Psoas muscle (tissue), 7 donors: ENCODE measurements at regions not wholly inside any gene's neighbourhood (a gene's known extent, or its start where the extent isn't known, plus 50 kb on each side); places are given as distances from the start of the nearest gene placed in this dataset.
"Not testable (repeated sequence)": the region's sequence is repeated elsewhere in the genome, so short reads cannot be mapped to it uniquely, and the experiment has no call there.

Source experiments
- ATAC-seq, 4 donors: fragments of 200-7000 bp; cut with Tn5 transposase; one replicate each; pipeline ENCODE4 v1.9.1; 2020; ENCODE audit warnings: moderate library complexity in 3 of 4, mild to moderate bottlenecking in 2 of 4
- DNase-seq, 2 donors: peaks; one replicate each; pipeline ENCODE4 v3.0.0-alpha.2; 2020
- H3K27ac ChIP-seq: fragments of 200-600 bp; one replicate; pipeline ENCODE4 v1.8.0; 2022
- H3K27me3 ChIP-seq, 3 donors: fragments of 200-600 bp in 1 of 3; one replicate each; pipeline versions ENCODE4 v1.6.1 to v1.8.0; 2013 to 2022; ENCODE audit warnings: low read length in 2 of 3, mild to moderate bottlenecking in 2 of 3, moderate library complexity in 1 of 3; ENCODE audit not compliant: insufficient read depth in 3 of 3
- H3K36me3 ChIP-seq, 2 donors: fragments of 200-600 bp in 1 of 2; one replicate each; pipeline versions ENCODE4 v1.6.1 to v1.8.0; 2013 to 2022; ENCODE audit warnings: low read depth in 1 of 2, mild to moderate bottlenecking in 1 of 2, moderate library complexity in 1 of 2; ENCODE audit not compliant: insufficient read depth in 1 of 2
- H3K4me1 ChIP-seq: fragments of 200-600 bp; one replicate; pipeline ENCODE4 v1.8.0; 2022
- H3K4me3 ChIP-seq: fragments of 200-600 bp; one replicate; pipeline ENCODE4 v1.8.0; 2022; ENCODE audit warnings: mild to moderate bottlenecking
- H3K9me3 ChIP-seq: fragments of 200-600 bp; one replicate; pipeline ENCODE4 v1.8.0; 2022
- WGBS, 3 donors: extraction: QIAGEN DNeasy Blood & Tissue Kit; methylation state at CpG; one replicate each; pipeline versions ENCODE4 v1.1.6 to v1.1.7; 2013; 5-methylcytosine and 5-hydroxymethylcytosine counted together
- intact Hi-C, 2 donors: fragments of 100-400 bp; cut with DNase I; formaldehyde crosslinking; loops; one replicate each; pipeline versions ENCODE4 v1.11.0 to v1.14.2; 2022
- TF ChIP-seq, protein P1 (sequence below): fragments of 200-600 bp; IDR thresholded peaks from one replicate; pipeline ENCODE4 v1.8.0; 2022; ENCODE audit warnings: antibody characterized with exemption
- donor health status: healthy with polysubstance abuse.
- donor health status: DM: no; HTN: no; CAD: no; lungs with moderate emphysema.
- donor health status: Bipolar disorder and iron deficiency.
- donor health status: healthy.
- donor health status: DM: yes; HTN: yes; CAD: no.
- donor health status: DM: no; HTN: no; CAD: no.
- donor health status: DM: yes; HTN: yes; CAD: no.

DNA sequence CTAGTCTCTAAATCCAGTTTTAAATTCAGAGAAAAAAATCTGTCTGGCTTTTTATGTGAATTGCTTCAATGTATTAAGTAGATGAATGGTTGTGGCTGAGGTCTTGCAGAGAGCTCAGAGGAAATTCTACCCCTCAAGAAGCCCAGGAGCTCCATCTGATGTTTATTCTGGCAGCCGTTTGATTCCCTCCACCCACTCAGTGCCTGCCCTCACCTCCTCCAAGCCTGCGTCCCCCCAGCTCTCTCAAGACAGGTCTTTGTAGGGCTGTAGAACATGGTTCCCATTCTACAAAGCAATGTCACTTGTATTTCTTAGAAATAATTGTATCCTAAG, 366.3 kb downstream of the ANAPC1 start:
- 63 to 83% (median 80%) methylated on average over 2 of the region's 2 CpGs for WGBS, 3 donors
- DNase-seq, H3K27me3 ChIP-seq, H3K27ac ChIP-seq, H3K36me3 ChIP-seq, H3K4me1 ChIP-seq, ATAC-seq, H3K9me3 ChIP-seq, H3K4me3 ChIP-seq, intact Hi-C loops: not testable (repeated sequence)

DNA sequence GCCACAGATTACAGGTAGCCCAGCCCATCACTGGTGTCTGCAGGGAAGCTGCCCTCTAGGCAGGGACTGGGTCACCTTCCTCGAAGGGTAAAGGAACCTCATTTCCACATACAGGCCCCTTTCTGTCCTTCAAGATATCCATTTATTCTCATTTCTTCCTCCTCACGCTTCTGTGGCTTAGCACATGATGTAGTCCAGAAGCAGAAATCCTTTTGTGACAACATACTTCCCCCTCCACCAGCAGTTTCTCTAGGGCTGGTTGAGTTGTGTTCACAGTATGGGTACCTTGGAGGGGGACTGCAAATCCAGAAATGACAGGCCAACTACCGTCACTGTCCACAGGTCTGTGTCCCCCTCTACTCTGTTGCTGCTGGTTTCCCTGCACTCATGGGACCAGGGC, 364.9 kb downstream of the ANAPC1 start:
- intact Hi-C loops = no loop called here
- H3K4me1 ChIP-seq = no peaks in the 10 kb centered on the region
- DNase-seq = no peak
- no peaks in the 10 kb centered on the region for H3K36me3 ChIP-seq
- H3K4me3 ChIP-seq = no peak overlapping the region
- H3K27me3 ChIP-seq = no peaks in the 10 kb centered on the region
- WGBS, 3 donors = 75 to 87% (median 87%) methylated on average over 3 of the region's 3 CpGs
- no peak overlapping the region for H3K27ac ChIP-seq
- no peaks in the 10 kb centered on the region for H3K9me3 ChIP-seq
- ATAC-seq = no peak
- TF ChIP-seq, protein P1, sequence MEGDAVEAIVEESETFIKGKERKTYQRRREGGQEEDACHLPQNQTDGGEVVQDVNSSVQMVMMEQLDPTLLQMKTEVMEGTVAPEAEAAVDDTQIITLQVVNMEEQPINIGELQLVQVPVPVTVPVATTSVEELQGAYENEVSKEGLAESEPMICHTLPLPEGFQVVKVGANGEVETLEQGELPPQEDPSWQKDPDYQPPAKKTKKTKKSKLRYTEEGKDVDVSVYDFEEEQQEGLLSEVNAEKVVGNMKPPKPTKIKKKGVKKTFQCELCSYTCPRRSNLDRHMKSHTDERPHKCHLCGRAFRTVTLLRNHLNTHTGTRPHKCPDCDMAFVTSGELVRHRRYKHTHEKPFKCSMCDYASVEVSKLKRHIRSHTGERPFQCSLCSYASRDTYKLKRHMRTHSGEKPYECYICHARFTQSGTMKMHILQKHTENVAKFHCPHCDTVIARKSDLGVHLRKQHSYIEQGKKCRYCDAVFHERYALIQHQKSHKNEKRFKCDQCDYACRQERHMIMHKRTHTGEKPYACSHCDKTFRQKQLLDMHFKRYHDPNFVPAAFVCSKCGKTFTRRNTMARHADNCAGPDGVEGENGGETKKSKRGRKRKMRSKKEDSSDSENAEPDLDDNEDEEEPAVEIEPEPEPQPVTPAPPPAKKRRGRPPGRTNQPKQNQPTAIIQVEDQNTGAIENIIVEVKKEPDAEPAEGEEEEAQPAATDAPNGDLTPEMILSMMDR = no peak

DNA sequence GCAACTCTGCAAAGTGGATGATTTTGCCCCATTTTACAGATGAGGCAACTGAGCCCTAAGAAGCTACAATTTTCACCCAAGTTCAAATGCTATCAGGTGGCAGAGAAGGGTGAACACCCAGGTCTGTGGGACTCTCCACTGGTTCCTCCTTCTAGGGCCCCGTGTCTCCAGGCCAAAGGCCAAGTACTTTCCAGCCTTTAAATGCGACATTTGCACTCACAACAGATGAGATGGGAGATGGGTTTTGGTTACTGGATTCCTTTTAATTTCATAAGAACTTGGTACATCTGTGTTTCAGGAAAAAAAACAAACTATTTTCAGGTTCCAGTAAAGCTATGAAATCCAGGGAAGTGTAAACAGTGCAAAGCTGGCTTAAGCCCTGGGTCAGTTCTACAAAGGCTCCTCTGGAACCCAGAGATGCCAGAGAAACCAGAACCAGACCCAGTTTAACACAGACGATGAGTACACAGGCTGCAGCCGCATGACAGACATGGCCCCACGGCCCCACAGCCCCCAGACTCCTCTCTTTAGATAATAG, 361.7 kb downstream of the ANAPC1 start:
- intact Hi-C loops = no loop called here
- no peaks in the 10 kb centered on the region for H3K36me3 ChIP-seq
- peak in 1 of 2 donors; percentile 16 for DNase-seq
- whole genome bisulfite sequencing, 3 donors = 64 to 86% (median 64%) methylated on average over 5 of the region's 5 CpGs
- ATAC-seq = peak in 3 of 4 donors; percentile 21 to 58 (median 55)
- no peaks in the 10 kb centered on the region for H3K9me3 ChIP-seq
- no peak overlapping the region for H3K27ac ChIP-seq
- H3K27me3 ChIP-seq = no peaks in the 10 kb centered on the region
- TF ChIP-seq, protein P1 = no peak
- H3K4me3 ChIP-seq = no peak overlapping the region
- H3K4me1 ChIP-seq = no peaks in the 10 kb centered on the region

DNA sequence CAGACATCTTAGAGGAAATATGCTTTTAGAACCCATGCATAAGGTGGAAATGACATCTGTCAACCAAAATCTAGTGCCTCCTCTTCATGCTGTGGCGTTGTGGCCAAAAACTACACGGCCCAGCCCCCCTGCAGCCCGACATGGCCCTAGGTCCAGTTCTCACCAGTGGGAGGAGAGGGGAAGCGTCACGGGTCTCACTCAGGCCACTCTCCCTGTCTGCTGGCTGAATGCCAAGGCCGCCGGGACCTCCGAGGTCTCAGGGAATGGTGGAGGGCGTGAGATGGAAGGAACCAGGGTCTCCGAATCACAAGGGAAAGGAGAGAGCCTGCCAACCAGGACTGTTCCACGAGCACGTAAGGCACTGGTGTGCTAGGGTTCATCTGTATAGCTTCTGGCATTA, 361.0 kb downstream of the ANAPC1 start:
- WGBS, 3 donors = 43 to 59% (median 55%) methylated on average over 12 of the region's 12 CpGs
- Histone ChIP-seq H3K9me3 (no peaks in the 10 kb centered on the region), H3K27ac (no peak overlapping the region), H3K4me3 (no peak overlapping the region), H3K27me3 (no peaks in the 10 kb centered on the region), H3K4me1 (no peaks in the 10 kb centered on the region), H3K36me3 (no peaks in the 10 kb centered on the region)
- TF ChIP-seq, protein P1 = no peak
- intact Hi-C loops = no loop called here
- ATAC-seq (no peak), DNase-seq (peak; percentile 21 to 60)

DNA sequence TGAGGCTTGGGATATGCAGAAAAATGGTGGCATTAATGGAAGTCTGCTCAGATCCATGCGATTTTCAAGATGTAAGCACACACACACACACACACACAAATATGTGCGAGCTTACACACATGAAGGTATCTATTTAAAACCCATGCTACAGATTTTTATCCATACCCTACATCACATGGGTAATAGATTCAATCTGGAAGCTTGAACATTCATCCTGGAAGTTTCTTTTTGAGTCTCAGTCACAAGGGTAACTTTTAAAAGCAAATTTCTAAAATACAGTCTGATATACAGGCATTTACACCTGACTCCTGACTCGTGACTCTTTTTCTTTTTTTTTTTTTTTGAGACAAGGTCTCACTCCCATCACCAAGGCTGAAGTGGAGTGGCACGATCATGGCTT, 359.0 kb downstream of the ANAPC1 start:
- H3K36me3 ChIP-seq, H3K27me3 ChIP-seq, ATAC-seq, intact Hi-C loops, H3K4me3 ChIP-seq, H3K9me3 ChIP-seq, H3K4me1 ChIP-seq, H3K27ac ChIP-seq, DNase-seq: not testable (repeated sequence)
- WGBS, 3 donors = 91 to 98% (median 96%) methylated on average over 2 to 4 of the region's 4 CpGs

DNA sequence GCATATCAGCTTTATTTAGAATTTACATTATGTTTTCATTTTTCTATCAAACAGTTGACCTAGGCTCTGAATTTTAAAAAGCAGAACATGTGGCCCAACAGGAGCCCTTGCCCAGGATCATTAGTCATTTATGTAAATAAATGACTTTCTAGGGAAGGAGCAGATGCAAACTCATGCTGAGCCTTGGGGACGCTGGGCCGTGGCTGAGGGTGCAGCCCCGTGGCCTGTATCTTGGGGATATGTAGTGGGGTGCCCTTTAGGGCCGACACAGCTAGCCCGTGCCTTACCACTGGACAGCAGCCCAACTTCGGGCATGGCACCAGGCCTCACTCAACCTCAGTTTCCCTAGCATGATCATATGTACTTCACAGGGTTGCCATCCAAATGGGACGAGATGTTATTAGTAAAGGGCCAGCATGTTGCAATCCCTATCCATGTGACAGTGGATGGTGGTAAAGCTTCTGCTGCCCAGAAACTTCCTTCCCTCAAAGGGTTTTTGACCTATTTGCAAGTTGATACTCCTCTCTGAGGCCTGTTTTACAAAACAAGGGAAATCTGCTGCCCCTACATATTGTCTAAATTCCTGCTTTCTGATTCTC, 357.9 kb downstream of the ANAPC1 start:
- WGBS, 3 donors = 80 to 92% (median 89%) methylated on average over 7 of the region's 7 CpGs
- peak in 3 of 4 donors; percentile 26 to 49 (median 28) for ATAC-seq

DNA sequence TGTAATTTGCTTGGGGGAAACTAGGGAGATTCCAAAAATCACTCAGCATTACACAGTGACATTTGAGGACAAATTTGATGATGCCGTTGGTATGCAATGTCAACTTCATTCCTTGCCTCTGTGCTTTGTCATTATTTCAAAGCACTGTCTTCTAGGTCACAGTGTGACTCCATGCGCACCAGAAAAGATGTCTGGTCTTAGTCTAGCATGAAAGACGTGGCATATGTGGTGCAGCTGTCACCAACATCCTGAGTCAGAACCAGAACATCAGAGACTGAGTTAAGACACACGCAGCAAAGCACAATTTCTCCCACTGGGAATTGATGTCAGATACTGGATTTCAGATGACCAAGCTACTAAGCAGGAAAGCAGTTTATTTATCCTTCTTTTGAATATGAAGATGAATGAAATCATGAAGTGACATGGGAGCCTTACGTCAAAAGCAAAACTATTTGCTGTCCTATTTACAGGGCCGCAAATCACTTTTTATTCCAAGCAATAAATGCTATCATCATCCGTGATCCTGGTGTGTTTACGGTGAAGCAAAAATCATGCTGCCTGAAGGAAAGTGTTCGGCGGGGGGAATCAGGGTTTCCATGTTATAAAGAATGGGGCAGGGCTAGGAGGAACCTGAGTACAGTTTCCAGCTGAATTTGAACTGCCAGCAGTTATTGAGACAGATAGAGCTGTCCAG, 356.1 kb downstream of the ANAPC1 start:
- H3K4me3 ChIP-seq, H3K27ac ChIP-seq, DNase-seq, H3K4me1 ChIP-seq, H3K36me3 ChIP-seq, intact Hi-C loops, H3K9me3 ChIP-seq, H3K27me3 ChIP-seq: not testable (repeated sequence)
- WGBS, 3 donors = 69 to 84% (median 70%) methylated on average over 6 of the region's 10 CpGs
- peak in 3 of 4 donors; percentile 42 to 66 (median 42) for ATAC-seq

More for the DNA sequence above, 357.9 kb downstream of the ANAPC1 start:
- H3K27ac ChIP-seq, H3K4me1 ChIP-seq, DNase-seq, H3K4me3 ChIP-seq, intact Hi-C loops, H3K27me3 ChIP-seq, H3K36me3 ChIP-seq, H3K9me3 ChIP-seq: not testable (repeated sequence)

DNA sequence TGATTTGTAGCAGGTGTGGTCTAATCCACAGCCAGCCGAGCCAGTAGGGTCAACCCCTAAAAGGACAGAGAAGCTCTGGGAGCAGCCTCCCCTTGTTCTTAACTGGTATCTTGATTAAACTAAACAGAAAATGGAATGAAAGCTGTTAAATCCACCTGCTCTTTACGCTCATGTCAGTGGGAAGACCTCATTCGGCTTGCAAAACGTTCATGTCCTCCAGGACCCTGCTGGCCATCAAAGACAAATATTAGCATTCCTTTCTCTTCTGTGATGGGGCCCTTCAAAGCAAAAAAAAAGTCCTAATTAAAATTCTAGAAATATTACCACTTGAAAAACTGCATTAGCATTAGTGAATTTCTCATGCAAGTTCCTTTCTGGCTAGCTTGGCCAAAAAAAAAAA, 355.0 kb downstream of the ANAPC1 start:
- 90 to 95% (median 94%) methylated on average over 3 to 4 of the region's 4 CpGs for WGBS, 3 donors
- intact Hi-C loops, H3K9me3 ChIP-seq, H3K27me3 ChIP-seq, H3K27ac ChIP-seq, ATAC-seq, H3K36me3 ChIP-seq, H3K4me3 ChIP-seq, DNase-seq, H3K4me1 ChIP-seq: not testable (repeated sequence)
